HG02870 (cell line): ENCODE measurements at regions not wholly inside any gene's neighbourhood (a gene's known extent, or its start where the extent isn't known, plus 50 kb on each side); places are given as distances from the start of the nearest gene placed in this dataset.

Experiments
- ATAC-seq: cut with Tn5 transposase; IDR thresholded peaks from one replicate; pipeline ENCODE4 v1.9.1; 2021; ENCODE audit warnings: mild to moderate bottlenecking, moderate library complexity; ENCODE audit not compliant: unreplicated experiment

- ATAC-seq: no peak
These were observed 396.5 kb downstream of the ANXA1 start for GRCh38 chr9:73548201-73548600.

GRCh38 chr9:73549991-73550390 lies 398.3 kb downstream of the ANXA1 start:
- no peak for ATAC-seq

GRCh38 chr9:73553295-73553694 lies 401.6 kb downstream of the ANXA1 start:
- ATAC-seq: no peak

- no peak for ATAC-seq
These were observed 406.8 kb downstream of the ANXA1 start for GRCh38 chr9:73558471-73558870.

- ATAC-seq: no peak
These were observed 413.4 kb downstream of the ANXA1 start for GRCh38 chr9:73565026-73565425.

- ATAC-seq: no peak
These were observed 414.3 kb downstream of the ANXA1 start for GRCh38 chr9:73565833-73566465.

- ATAC-seq: no peak
These were observed 415.0 kb downstream of the ANXA1 start for GRCh38 chr9:73566627-73567026.

- ATAC-seq: no peak
These were observed 421.6 kb downstream of the ANXA1 start for GRCh38 chr9:73573235-73573634.

GRCh38 chr9:73575101-73576060 lies 423.7 kb downstream of the ANXA1 start:
- ATAC-seq: no peak

GRCh38 chr9:73577848-73578247 lies 426.2 kb downstream of the ANXA1 start:
- no peak for ATAC-seq

- no peak for ATAC-seq
These were observed 428.2 kb downstream of the ANXA1 start for GRCh38 chr9:73579823-73580222.

GRCh38 chr9:73583576-73583975 lies 431.9 kb downstream of the ANXA1 start:
- no peak for ATAC-seq

GRCh38 chr9:73595036-73595545 lies 443.4 kb downstream of the ANXA1 start:
- ATAC-seq: no peak

GRCh38 chr9:73596321-73596720 lies 444.7 kb downstream of the ANXA1 start:
- ATAC-seq: no peak

GRCh38 chr9:73597039-73597438 lies 445.4 kb downstream of the ANXA1 start:
- ATAC-seq: no peak

GRCh38 chr9:73597771-73598170 lies 446.1 kb downstream of the ANXA1 start:
- no peak for ATAC-seq

- ATAC-seq: no peak
These were observed 457.7 kb downstream of the ANXA1 start for GRCh38 chr9:73609381-73609780.

GRCh38 chr9:73611032-73611431 lies 459.4 kb downstream of the ANXA1 start:
- no peak for ATAC-seq

GRCh38 chr9:73613092-73613701 lies 461.5 kb downstream of the ANXA1 start:
- no peak for ATAC-seq

GRCh38 chr9:73615557-73615956 lies 463.9 kb downstream of the ANXA1 start:
- no peak for ATAC-seq

GRCh38 chr9:73617586-73617985 lies 465.9 kb downstream of the ANXA1 start:
- no peak for ATAC-seq

- no peak for ATAC-seq
These were observed 489.3 kb downstream of the ANXA1 start for GRCh38 chr9:73640971-73641370.
